ENCODE measurements at regions not wholly inside any gene's neighbourhood (a gene's known extent, or its start where the extent isn't known, plus 50 kb on each side); places are given as distances from the start of the nearest gene placed in this dataset.
"Not testable (repeated sequence)": the region's sequence is repeated elsewhere in the genome, so short reads cannot be mapped to it uniquely, and the experiment has no call there.

- H3K4me3 ChIP-seq (ENCODE audit: low read length): no peak overlapping the region
- H3K9me2 ChIP-seq (ENCODE audit: insufficient read depth, low read length): no peaks in the 10 kb centered on the region
Measured at GRCh38 chr4:81589262-81589661, 117.6 kb upstream of the RASGEF1B start.

GRCh38 chr4:81586706-81587105 lies 115.0 kb upstream of the RASGEF1B start:
- Histone ChIP-seq H3K27me3 (ENCODE audit: insufficient read depth, low read depth, low read length) (no peaks in the 10 kb centered on the region), H3K27ac (ENCODE audit: low read length) (no peak overlapping the region), H3K4me3 (ENCODE audit: low read length) (no peak overlapping the region), H4K20me1 (ENCODE audit: insufficient read depth) (no peaks in the 10 kb centered on the region), H3K9me2 (ENCODE audit: insufficient read depth, low read length) (no peaks in the 10 kb centered on the region), H2AFZ (ENCODE audit: low read depth, low read length) (no peak overlapping the region), H3F3A (ENCODE audit: insufficient read depth, low read length, poor library complexity, severe bottlenecking) (no peaks in the 10 kb centered on the region), H3K36me3 (ENCODE audit: insufficient read depth, low read length) (no peaks in the 10 kb centered on the region), H3K4me2 (ENCODE audit: low read length) (no peak overlapping the region), H3K9me3 (ENCODE audit: low read length) (no peaks in the 10 kb centered on the region), H3K9ac (ENCODE audit: low read length) (no peak overlapping the region), H3K79me2 (replicated peaks; ENCODE audit: insufficient read depth, low read length) (no peaks in the 10 kb centered on the region)
- TF ChIP-seq REST (IDR thresholded peaks at IDR 0.05; ENCODE audit: borderline replicate concordance): no peak
- TF ChIP-seq, protein P1, sequence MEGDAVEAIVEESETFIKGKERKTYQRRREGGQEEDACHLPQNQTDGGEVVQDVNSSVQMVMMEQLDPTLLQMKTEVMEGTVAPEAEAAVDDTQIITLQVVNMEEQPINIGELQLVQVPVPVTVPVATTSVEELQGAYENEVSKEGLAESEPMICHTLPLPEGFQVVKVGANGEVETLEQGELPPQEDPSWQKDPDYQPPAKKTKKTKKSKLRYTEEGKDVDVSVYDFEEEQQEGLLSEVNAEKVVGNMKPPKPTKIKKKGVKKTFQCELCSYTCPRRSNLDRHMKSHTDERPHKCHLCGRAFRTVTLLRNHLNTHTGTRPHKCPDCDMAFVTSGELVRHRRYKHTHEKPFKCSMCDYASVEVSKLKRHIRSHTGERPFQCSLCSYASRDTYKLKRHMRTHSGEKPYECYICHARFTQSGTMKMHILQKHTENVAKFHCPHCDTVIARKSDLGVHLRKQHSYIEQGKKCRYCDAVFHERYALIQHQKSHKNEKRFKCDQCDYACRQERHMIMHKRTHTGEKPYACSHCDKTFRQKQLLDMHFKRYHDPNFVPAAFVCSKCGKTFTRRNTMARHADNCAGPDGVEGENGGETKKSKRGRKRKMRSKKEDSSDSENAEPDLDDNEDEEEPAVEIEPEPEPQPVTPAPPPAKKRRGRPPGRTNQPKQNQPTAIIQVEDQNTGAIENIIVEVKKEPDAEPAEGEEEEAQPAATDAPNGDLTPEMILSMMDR (IDR thresholded peaks at IDR 0.05; ENCODE audit: poor library complexity, severe bottlenecking): no peak
- TF ChIP-seq EZH2 (IDR thresholded peaks at IDR 0.05; ENCODE audit: borderline replicate concordance, insufficient read depth, low read length, poor library complexity, severe bottlenecking): no peak
- no peak for TF ChIP-seq MXI1 (conservative IDR thresholded peaks at IDR 0.05; ENCODE audit: poor library complexity, severe bottlenecking)
- TF ChIP-seq EP300 (conservative IDR thresholded peaks at IDR 0.05; ENCODE audit: poor library complexity, severe bottlenecking): no peak
- TF ChIP-seq SMC3 (conservative IDR thresholded peaks at IDR 0.05; ENCODE audit: poor library complexity): no peak
- no peak for TF ChIP-seq RAD21 (conservative IDR thresholded peaks at IDR 0.05)
- no peak for TF ChIP-seq TAF1 (IDR thresholded peaks at IDR 0.05; ENCODE audit: low read depth)
- TF ChIP-seq POLR2AphosphoS5 (IDR thresholded peaks at IDR 0.05): no peak

More at GRCh38 chr4:81589262-81589661, 117.6 kb upstream of the RASGEF1B start:
- no peak overlapping the region for H3K9ac ChIP-seq (ENCODE audit: low read length)
- H3K27ac ChIP-seq (ENCODE audit: low read length): no peak overlapping the region
- no peaks in the 10 kb centered on the region for H3F3A ChIP-seq (ENCODE audit: insufficient read depth, low read length, poor library complexity, severe bottlenecking)
- no peaks in the 10 kb centered on the region for H3K27me3 ChIP-seq (ENCODE audit: insufficient read depth, low read depth, low read length)
- no peak overlapping the region for H2AFZ ChIP-seq (ENCODE audit: low read depth, low read length)
- no peaks in the 10 kb centered on the region for H3K36me3 ChIP-seq (ENCODE audit: insufficient read depth, low read length)
- no peaks in the 10 kb centered on the region for H3K9me3 ChIP-seq (ENCODE audit: low read length)
- no peaks in the 10 kb centered on the region for H3K79me2 ChIP-seq (replicated peaks; ENCODE audit: insufficient read depth, low read length)
- TF ChIP-seq RAD21 (conservative IDR thresholded peaks at IDR 0.05) (no peak), EZH2 (IDR thresholded peaks at IDR 0.05; ENCODE audit: borderline replicate concordance, insufficient read depth, low read length, poor library complexity, severe bottlenecking) (no peak)
- H4K20me1 ChIP-seq (ENCODE audit: insufficient read depth): no peaks in the 10 kb centered on the region
- no peak overlapping the region for H3K4me2 ChIP-seq (ENCODE audit: low read length)

DNA sequence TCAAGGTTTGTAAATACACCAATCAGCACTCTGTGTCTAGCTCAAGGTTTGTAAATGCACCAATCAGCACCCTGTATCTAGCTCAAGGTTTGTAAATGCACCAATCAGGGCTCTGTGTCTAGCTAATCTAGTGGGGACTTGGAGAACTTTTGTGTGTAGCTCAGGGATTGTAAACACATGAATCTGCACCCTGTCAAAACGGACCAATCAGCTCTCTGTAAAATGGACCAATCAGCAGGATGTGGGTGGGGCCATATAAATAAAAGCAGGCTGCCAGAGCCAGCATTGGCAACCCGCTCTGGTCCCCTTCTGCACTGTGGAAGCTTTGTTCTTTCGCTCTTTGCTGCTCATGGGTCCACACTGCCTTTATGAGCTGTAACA lies 109.3 kb upstream of the RASGEF1B start:
- H2AFZ ChIP-seq (ENCODE audit: low read depth, low read length); H3K4me2 ChIP-seq (ENCODE audit: low read length); H3K79me2 ChIP-seq (replicated peaks; ENCODE audit: insufficient read depth, low read length); H3F3A ChIP-seq (ENCODE audit: insufficient read depth, low read length, poor library complexity, severe bottlenecking); H3K36me3 ChIP-seq (ENCODE audit: insufficient read depth, low read length); H3K4me3 ChIP-seq (ENCODE audit: low read length); H3K27ac ChIP-seq (ENCODE audit: low read length); H3K27me3 ChIP-seq (ENCODE audit: insufficient read depth, low read depth, low read length); H3K9ac ChIP-seq (ENCODE audit: low read length); H3K9me3 ChIP-seq (ENCODE audit: low read length); H3K9me2 ChIP-seq (ENCODE audit: insufficient read depth, low read length); H4K20me1 ChIP-seq (ENCODE audit: insufficient read depth): not testable (repeated sequence)
